Hepatocyte (in vitro differentiated cells): ENCODE measurements at regions not wholly inside any gene's neighbourhood (a gene's known extent, or its start where the extent isn't known, plus 50 kb on each side); places are given as distances from the start of the nearest gene placed in this dataset.

Experiments
- CTCF ChIP-seq: fragments of 200-600 bp; sonication (generic); IDR thresholded peaks from 2 replicates; pipeline ENCODE4 v1.5.1; 2016; ENCODE audit warnings: antibody characterized with exemption, mild to moderate bottlenecking; ENCODE audit not compliant: poor library complexity
- EZH2 ChIP-seq: fragments of 200-600 bp; sonication (generic); IDR thresholded peaks from 2 replicates; pipeline ENCODE4 v1.6.1; 2016; ENCODE audit warnings: antibody characterized with exemption, mild to moderate bottlenecking, borderline replicate concordance
- EZH2phosphoT487 ChIP-seq: fragments of 200-600 bp; sonication (generic); IDR thresholded peaks from one replicate; pipeline ENCODE4 v1.6.1; 2018; ENCODE audit warnings: antibody characterized with exemption, mild to moderate bottlenecking, low read depth, moderate library complexity; ENCODE audit not compliant: unreplicated experiment, severe bottlenecking

DNA sequence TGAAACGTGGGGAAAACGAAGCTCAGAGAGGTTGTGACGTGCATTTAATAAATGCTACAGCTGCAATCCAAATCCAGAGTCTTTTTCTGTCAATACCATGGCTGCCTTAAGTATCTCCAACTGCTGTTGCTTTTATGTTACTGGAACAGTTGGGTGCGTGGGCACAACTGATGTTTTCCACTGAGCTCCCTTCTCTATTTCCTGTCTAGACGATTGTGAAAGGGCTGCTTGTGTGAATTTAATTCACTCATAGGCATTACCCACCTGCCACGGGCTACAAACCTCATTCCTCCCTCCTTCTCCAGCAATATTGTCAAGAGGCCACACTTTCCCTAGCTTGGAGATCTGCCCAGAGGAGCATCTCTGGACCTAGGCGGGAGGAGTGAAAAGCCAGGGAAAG lies 526.0 kb downstream of the MID1IP1 start:
- TF ChIP-seq CTCF (no peak), EZH2 (no peak), EZH2phosphoT487 (no peak)
